ENCODE measurements at regions not wholly inside any gene's neighbourhood (a gene's known extent, or its start where the extent isn't known, plus 50 kb on each side); places are given as distances from the start of the nearest gene placed in this dataset.
"Not testable (repeated sequence)": the region's sequence is repeated elsewhere in the genome, so short reads cannot be mapped to it uniquely, and the experiment has no call there.

GRCh38 chr22:49699928-49700498, 127.7 kb downstream of the BRD1 start:
- Histone ChIP-seq H2AFZ (ENCODE audit: low read length) (no peak overlapping the region), H3K4me2 (ENCODE audit: low read depth, low read length, poor library complexity, severe bottlenecking) (no peak overlapping the region), H3K79me2 (ENCODE audit: insufficient read depth, low read length) (no peaks in the 10 kb centered on the region), H3K9ac (ENCODE audit: low read depth, low read length, poor library complexity, severe bottlenecking) (no peak overlapping the region), H3K9me2 (replicated peaks; ENCODE audit: low read depth, low read length) (no peaks in the 10 kb centered on the region), H3K4me1 (ENCODE audit: insufficient read depth, low read length, poor library complexity, severe bottlenecking) (no peaks in the 10 kb centered on the region), H3K4me3 (ENCODE audit: low read length, poor library complexity, severe bottlenecking) (no peak overlapping the region), H3K36me3 (ENCODE audit: insufficient read depth, low read length) (no peaks in the 10 kb centered on the region), H3K27me3 (ENCODE audit: insufficient read depth, low read length, poor library complexity, severe bottlenecking) (no peaks in the 10 kb centered on the region), H4K20me1 (ENCODE audit: insufficient read depth, low read length, poor library complexity, severe bottlenecking) (no peaks in the 10 kb centered on the region), H3K9me3 (ENCODE audit: insufficient read depth, low read depth, low read length) (peaks cover 14% of the 10 kb centered on the region; the same call in 1 of the 2 replicates), H3F3A (ENCODE audit: low read depth) (no peaks in the 10 kb centered on the region)
- TF ChIP-seq EZH2phosphoT487 (IDR thresholded peaks at IDR 0.05; ENCODE audit: borderline replicate concordance) (no peak), CTCF (conservative IDR thresholded peaks at IDR 0.05; ENCODE audit: low read length) (no peak)

DNA sequence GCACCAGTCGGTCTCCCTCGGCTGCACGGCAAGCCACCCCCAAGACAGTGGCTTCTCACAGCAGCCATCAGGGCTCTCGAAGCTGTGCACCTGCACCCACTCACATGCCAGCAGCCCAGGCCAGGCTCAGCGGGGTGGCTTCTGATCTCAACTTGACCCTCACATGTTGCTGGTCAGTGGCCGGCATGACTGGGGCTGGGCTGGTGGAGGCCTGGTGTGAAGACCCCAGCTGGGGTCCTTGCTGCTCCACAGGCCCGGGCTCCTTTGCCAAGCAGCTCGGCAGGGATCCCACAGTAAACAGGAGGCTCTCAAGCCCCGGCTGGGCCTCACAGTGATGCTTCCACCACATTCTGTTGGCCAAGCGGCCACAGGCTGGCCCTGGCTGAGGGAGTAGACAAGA, 128.2 kb downstream of the BRD1 start:
- Histone ChIP-seq H3K4me2 (ENCODE audit: low read depth, low read length, poor library complexity, severe bottlenecking) (no peak overlapping the region), H3K9me2 (replicated peaks; ENCODE audit: low read depth, low read length) (no peaks in the 10 kb centered on the region), H3K36me3 (ENCODE audit: insufficient read depth, low read length) (no peaks in the 10 kb centered on the region), H3F3A (ENCODE audit: low read depth) (no peaks in the 10 kb centered on the region), H3K9ac (ENCODE audit: low read depth, low read length, poor library complexity, severe bottlenecking) (no peak overlapping the region), H3K79me2 (ENCODE audit: insufficient read depth, low read length) (no peaks in the 10 kb centered on the region), H3K9me3 (ENCODE audit: insufficient read depth, low read depth, low read length) (peaks cover 14% of the 10 kb centered on the region; the same call in 1 of the 2 replicates), H3K27me3 (ENCODE audit: insufficient read depth, low read length, poor library complexity, severe bottlenecking) (no peaks in the 10 kb centered on the region), H3K4me1 (ENCODE audit: insufficient read depth, low read length, poor library complexity, severe bottlenecking) (no peaks in the 10 kb centered on the region), H4K20me1 (ENCODE audit: insufficient read depth, low read length, poor library complexity, severe bottlenecking) (no peaks in the 10 kb centered on the region), H3K4me3 (ENCODE audit: low read length, poor library complexity, severe bottlenecking) (no peak overlapping the region), H2AFZ (ENCODE audit: low read length) (no peak overlapping the region)
- TF ChIP-seq EZH2phosphoT487 (IDR thresholded peaks at IDR 0.05; ENCODE audit: borderline replicate concordance) (no peak), CTCF (conservative IDR thresholded peaks at IDR 0.05; ENCODE audit: low read length) (no peak)

- H4K20me1 ChIP-seq (ENCODE audit: insufficient read depth, low read length, poor library complexity, severe bottlenecking); H3K9ac ChIP-seq (ENCODE audit: low read depth, low read length, poor library complexity, severe bottlenecking); H3K4me2 ChIP-seq (ENCODE audit: low read depth, low read length, poor library complexity, severe bottlenecking); H3K79me2 ChIP-seq (ENCODE audit: insufficient read depth, low read length); H2AFZ ChIP-seq (ENCODE audit: low read length); H3K9me2 ChIP-seq (replicated peaks; ENCODE audit: low read depth, low read length); H3F3A ChIP-seq (ENCODE audit: low read depth); H3K36me3 ChIP-seq (ENCODE audit: insufficient read depth, low read length); H3K4me3 ChIP-seq (ENCODE audit: low read length, poor library complexity, severe bottlenecking); H3K27me3 ChIP-seq (ENCODE audit: insufficient read depth, low read length, poor library complexity, severe bottlenecking); H3K4me1 ChIP-seq (ENCODE audit: insufficient read depth, low read length, poor library complexity, severe bottlenecking): not testable (repeated sequence)
- peaks cover 14% of the 10 kb centered on the region; the same call in 1 of the 2 replicates for H3K9me3 ChIP-seq (ENCODE audit: insufficient read depth, low read depth, low read length)
These were observed 129.1 kb downstream of the BRD1 start for GRCh38 chr22:49698616-49699015.

DNA sequence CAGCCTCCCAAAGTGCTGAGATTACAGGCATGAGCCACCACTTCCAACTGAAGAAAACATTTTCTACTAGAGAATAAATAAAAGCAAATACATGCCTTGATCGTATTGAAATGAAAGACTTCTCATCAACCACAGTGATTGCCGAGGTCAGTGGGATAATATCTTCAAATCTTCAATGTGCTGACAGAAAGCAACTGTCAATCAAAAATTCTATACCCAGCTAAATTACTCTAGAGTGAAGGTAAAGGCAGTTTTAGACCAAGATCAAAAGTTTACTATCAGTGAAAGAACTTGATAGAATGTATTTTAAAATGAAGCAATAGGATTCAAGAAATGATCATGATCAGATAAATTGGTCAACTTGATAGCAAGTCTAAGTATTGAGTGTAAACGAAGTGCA, 130.6 kb downstream of the BRD1 start:
- Histone ChIP-seq H3K27me3 (ENCODE audit: insufficient read depth, low read length, poor library complexity, severe bottlenecking) (no peaks in the 10 kb centered on the region), H4K20me1 (ENCODE audit: insufficient read depth, low read length, poor library complexity, severe bottlenecking) (no peaks in the 10 kb centered on the region), H3K9me2 (replicated peaks; ENCODE audit: low read depth, low read length) (no peaks in the 10 kb centered on the region), H3K9me3 (ENCODE audit: insufficient read depth, low read depth, low read length) (peaks cover 9% of the 10 kb centered on the region; the same call in 1 of the 2 replicates), H3K36me3 (ENCODE audit: insufficient read depth, low read length) (no peaks in the 10 kb centered on the region), H3K4me2 (ENCODE audit: low read depth, low read length, poor library complexity, severe bottlenecking) (no peak overlapping the region), H2AFZ (ENCODE audit: low read length) (no peak overlapping the region), H3K4me1 (ENCODE audit: insufficient read depth, low read length, poor library complexity, severe bottlenecking) (no peaks in the 10 kb centered on the region), H3K79me2 (ENCODE audit: insufficient read depth, low read length) (no peaks in the 10 kb centered on the region), H3K4me3 (ENCODE audit: low read length, poor library complexity, severe bottlenecking) (no peak overlapping the region), H3F3A (ENCODE audit: low read depth) (no peaks in the 10 kb centered on the region), H3K9ac (ENCODE audit: low read depth, low read length, poor library complexity, severe bottlenecking) (no peak overlapping the region)
- TF ChIP-seq EZH2phosphoT487 (IDR thresholded peaks at IDR 0.05; ENCODE audit: borderline replicate concordance), result no peak
